Gastroesophageal sphincter (tissue), 4 donors: ENCODE measurements at regions not wholly inside any gene's neighbourhood (a gene's known extent, or its start where the extent isn't known, plus 50 kb on each side); places are given as distances from the start of the nearest gene placed in this dataset.

Source experiments
- ATAC-seq: fragments of 150-250 bp; one replicate; pipeline ENCODE4 v1.9.1; 2016; ENCODE audit warnings: mild to moderate bottlenecking, moderate library complexity
- H3K27ac ChIP-seq, 4 donors: fragments of 200-600 bp; sonication (generic) in 3 of 4; 1 replicate in 3 of 4; 2 replicates in 1 of 4; pipeline ENCODE4 v1.5.1; 2016 to 2019
- H3K27me3 ChIP-seq: fragments of 200-600 bp; sonication (generic); one replicate; pipeline ENCODE4 v1.5.1; 2019
- H3K36me3 ChIP-seq, 2 donors: fragments of 200-600 bp; sonication (generic); one replicate each; pipeline ENCODE4 v1.5.1; 2019; ENCODE audit warnings: control low read depth in 1 of 2
- H3K4me1 ChIP-seq, 3 donors: fragments of 200-600 bp; sonication (generic); 1 replicate in 2 of 3; 2 replicates in 1 of 3; pipeline ENCODE4 v1.5.1; 2016 to 2019; ENCODE audit warnings: control low read depth in 2 of 3
- H3K4me3 ChIP-seq, 2 donors: fragments of 200-600 bp; sonication (generic); one replicate each; pipeline ENCODE4 v1.5.1; 2019; ENCODE audit warnings: mild to moderate bottlenecking in 1 of 2, moderate library complexity in 1 of 2
- H3K9me3 ChIP-seq, 3 donors: fragments of 200-600 bp; sonication (generic); one replicate each; pipeline ENCODE4 v1.5.1; 2017 to 2019; ENCODE audit warnings: control low read depth in 2 of 3
- EP300 ChIP-seq: sonication (generic); formaldehyde crosslinking; IDR thresholded peaks from one replicate; pipeline ENCODE4 v1.6.1; 2017; ENCODE audit warnings: antibody characterized with exemption, mild to moderate bottlenecking
- POLR2A ChIP-seq, 2 donors: fragments of 450-650 bp; IDR thresholded peaks; one replicate each; pipeline ENCODE4 v1.6.1; 2017; ENCODE audit warnings: antibody characterized with exemption in 2 of 2, mild to moderate bottlenecking in 2 of 2, moderate library complexity in 1 of 2
- POLR2AphosphoS5 ChIP-seq: sonication (generic); formaldehyde crosslinking; IDR thresholded peaks from one replicate; pipeline ENCODE4 v1.6.1; 2017; ENCODE audit warnings: antibody characterized with exemption
- WGBS, 2 donors: methylation state at CpG; one replicate each; pipeline ENCODE4 v1.1.5; 2018; ENCODE audit warnings: low coverage in 1 of 2; 5-methylcytosine and 5-hydroxymethylcytosine counted together
- TF ChIP-seq, protein P1 (sequence below), 4 experiments: fragments of 200-600 bp in 2 of 4; fragments of 450-650 bp in 2 of 4; sonication (generic) in 1 of 4; IDR thresholded peaks; one replicate each; pipeline ENCODE4 v1.5.1; 2017 to 2019; ENCODE audit warnings: antibody characterized with exemption in 4 of 4, mild to moderate bottlenecking in 2 of 4, moderate library complexity in 2 of 4

DNA sequence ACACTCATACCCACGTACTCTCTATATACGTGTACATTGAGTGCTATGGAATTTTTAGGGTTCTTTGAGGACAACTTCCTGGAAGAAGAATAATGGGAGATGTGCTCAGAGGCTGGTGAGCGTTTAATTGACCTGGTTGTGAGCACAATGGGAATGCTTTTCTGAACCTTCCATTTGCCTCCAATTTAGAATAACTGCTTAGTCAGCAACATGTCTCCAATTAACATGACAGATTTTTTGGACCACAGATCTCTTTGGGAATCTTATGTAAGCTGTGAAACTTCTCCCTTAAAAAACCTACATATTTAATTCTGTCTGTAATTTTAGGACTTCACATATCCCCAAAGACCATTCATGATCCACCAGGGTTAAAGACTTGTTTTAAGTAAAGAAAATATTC is 166.7 kb upstream of the TNP1 start:
- Histone ChIP-seq H3K36me3 (no peaks in the 10 kb centered on the region), H3K27me3 (no peaks in the 10 kb centered on the region), H3K27ac (no peak overlapping the region), H3K4me1 (no peaks in the 10 kb centered on the region), H3K4me3 (no peak overlapping the region), H3K9me3 (no peaks in the 10 kb centered on the region)
- TF ChIP-seq, protein P1, sequence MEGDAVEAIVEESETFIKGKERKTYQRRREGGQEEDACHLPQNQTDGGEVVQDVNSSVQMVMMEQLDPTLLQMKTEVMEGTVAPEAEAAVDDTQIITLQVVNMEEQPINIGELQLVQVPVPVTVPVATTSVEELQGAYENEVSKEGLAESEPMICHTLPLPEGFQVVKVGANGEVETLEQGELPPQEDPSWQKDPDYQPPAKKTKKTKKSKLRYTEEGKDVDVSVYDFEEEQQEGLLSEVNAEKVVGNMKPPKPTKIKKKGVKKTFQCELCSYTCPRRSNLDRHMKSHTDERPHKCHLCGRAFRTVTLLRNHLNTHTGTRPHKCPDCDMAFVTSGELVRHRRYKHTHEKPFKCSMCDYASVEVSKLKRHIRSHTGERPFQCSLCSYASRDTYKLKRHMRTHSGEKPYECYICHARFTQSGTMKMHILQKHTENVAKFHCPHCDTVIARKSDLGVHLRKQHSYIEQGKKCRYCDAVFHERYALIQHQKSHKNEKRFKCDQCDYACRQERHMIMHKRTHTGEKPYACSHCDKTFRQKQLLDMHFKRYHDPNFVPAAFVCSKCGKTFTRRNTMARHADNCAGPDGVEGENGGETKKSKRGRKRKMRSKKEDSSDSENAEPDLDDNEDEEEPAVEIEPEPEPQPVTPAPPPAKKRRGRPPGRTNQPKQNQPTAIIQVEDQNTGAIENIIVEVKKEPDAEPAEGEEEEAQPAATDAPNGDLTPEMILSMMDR (IDR thresholded peaks at IDR 0.05) = no peak
- no peak for TF ChIP-seq POLR2AphosphoS5
- no peak for TF ChIP-seq EP300
- no peak for TF ChIP-seq POLR2A (IDR thresholded peaks at IDR 0.05)
- 71 to 92% methylated on average over 1 to 2 of the region's 3 CpGs for WGBS, 2 donors
- ATAC-seq = no peak

DNA sequence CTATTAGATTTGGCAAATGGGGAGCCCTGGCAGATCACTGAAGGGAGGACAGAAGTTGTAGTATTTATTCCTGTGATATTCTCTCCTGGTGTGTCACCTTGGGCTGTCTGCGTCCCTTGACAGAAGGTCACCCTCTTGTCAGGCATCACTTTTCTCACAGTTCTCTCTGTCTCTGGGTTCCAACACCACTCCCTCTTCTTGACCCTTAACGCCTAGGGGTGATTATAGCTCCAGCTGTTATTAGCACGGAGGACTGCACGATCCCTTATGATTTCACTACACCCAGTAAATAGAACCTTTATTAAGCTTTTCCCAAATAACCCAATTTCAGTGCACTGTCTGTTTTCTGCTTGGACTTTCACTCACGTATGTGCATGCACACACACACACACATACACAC is 166.3 kb upstream of the TNP1 start:
- no peak overlapping the region for H3K4me3 ChIP-seq
- H3K4me1 ChIP-seq = no peaks in the 10 kb centered on the region
- TF ChIP-seq, protein P1 (IDR thresholded peaks at IDR 0.05) = no peak
- TF ChIP-seq EP300 = no peak
- no peak for TF ChIP-seq POLR2AphosphoS5
- no peak for TF ChIP-seq POLR2A (IDR thresholded peaks at IDR 0.05)
- no peaks in the 10 kb centered on the region for H3K36me3 ChIP-seq
- ATAC-seq = no peak
- no peaks in the 10 kb centered on the region for H3K9me3 ChIP-seq
- no peaks in the 10 kb centered on the region for H3K27me3 ChIP-seq
- 80 to 93% methylated on average over 4 to 5 of the region's 5 CpGs for WGBS, 2 donors
- H3K27ac ChIP-seq = no peak overlapping the region

GRCh38 chr2:217023611-217024010 is 163.7 kb upstream of the TNP1 start:
- Histone ChIP-seq H3K4me1 (no peaks in the 10 kb centered on the region), H3K36me3 (no peaks in the 10 kb centered on the region), H3K4me3 (no peak overlapping the region), H3K27ac (no peak overlapping the region), H3K9me3 (no peaks in the 10 kb centered on the region), H3K27me3 (no peaks in the 10 kb centered on the region)
- ATAC-seq = no peak
- WGBS, 2 donors = 70 to 78% methylated on average over 1 of the region's 2 CpGs
- TF ChIP-seq EP300 = no peak
- TF ChIP-seq POLR2A (IDR thresholded peaks at IDR 0.05) = no peak
- TF ChIP-seq POLR2AphosphoS5 = no peak
- TF ChIP-seq, protein P1 (IDR thresholded peaks at IDR 0.05) = no peak

- no peak overlapping the region for H3K27ac ChIP-seq
- no peaks in the 10 kb centered on the region for H3K36me3 ChIP-seq
- H3K9me3 ChIP-seq = no peaks in the 10 kb centered on the region
- no peak for ATAC-seq
- no peak overlapping the region for H3K4me3 ChIP-seq
- H3K27me3 ChIP-seq = no peaks in the 10 kb centered on the region
- no peak for TF ChIP-seq EP300
- TF ChIP-seq POLR2A (IDR thresholded peaks at IDR 0.05) = no peak
- TF ChIP-seq POLR2AphosphoS5 = no peak
- TF ChIP-seq, protein P1 (IDR thresholded peaks at IDR 0.05) = no peak
- no peaks in the 10 kb centered on the region for H3K4me1 ChIP-seq
- WGBS, 2 donors = 76 to 79% methylated on average over 6 to 9 of the region's 9 CpGs
Observed at GRCh38 chr2:217017456-217018252, 157.8 kb upstream of the TNP1 start.

DNA sequence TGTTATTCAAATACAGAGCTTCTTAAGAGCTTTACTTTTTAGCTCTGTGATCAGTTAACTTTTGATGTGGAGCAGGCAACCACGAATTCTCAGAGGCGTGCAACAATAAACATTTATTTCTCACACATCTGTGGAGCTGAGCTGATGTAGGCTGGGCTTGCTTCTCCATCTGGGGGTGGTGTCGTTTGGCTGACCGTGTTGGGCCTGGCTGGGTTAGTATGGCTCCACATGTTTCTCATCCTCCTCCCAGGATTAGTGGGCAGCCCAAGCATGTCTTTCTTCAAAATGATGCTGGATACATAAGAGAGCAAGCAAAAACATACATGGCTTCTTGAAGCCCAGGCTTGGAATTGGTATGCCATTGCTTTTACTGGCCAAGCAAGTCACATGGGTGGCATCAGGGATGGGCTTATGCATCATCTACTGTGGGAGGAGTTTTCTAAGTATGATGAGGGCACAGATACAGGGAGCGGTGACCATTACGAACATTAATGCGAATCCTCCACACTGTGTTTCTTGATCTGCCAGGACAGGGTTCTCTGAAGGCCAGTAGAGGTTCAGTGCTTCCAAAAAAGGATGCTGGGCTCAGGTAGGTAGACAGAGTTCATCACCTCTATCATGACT is 157.0 kb upstream of the TNP1 start:
- H3K9me3 ChIP-seq = no peaks in the 10 kb centered on the region
- H3K27me3 ChIP-seq = no peaks in the 10 kb centered on the region
- H3K4me1 ChIP-seq = no peaks in the 10 kb centered on the region
- peak; percentile 61 for ATAC-seq
- no peaks in the 10 kb centered on the region for H3K36me3 ChIP-seq
- H3K4me3 ChIP-seq = no peak overlapping the region
- TF ChIP-seq EP300 (no peak), POLR2A (IDR thresholded peaks at IDR 0.05) (no peak), POLR2AphosphoS5 (no peak)
- TF ChIP-seq, protein P1 (IDR thresholded peaks at IDR 0.05) = no peak
- WGBS, 2 donors = 68 to 71% methylated on average over 4 to 7 of the region's 7 CpGs
- no peak overlapping the region for H3K27ac ChIP-seq
